ENCODE measurements at regions not wholly inside any gene's neighbourhood (a gene's known extent, or its start where the extent isn't known, plus 50 kb on each side); places are given as distances from the start of the nearest gene placed in this dataset.
"Not testable (repeated sequence)": the region's sequence is repeated elsewhere in the genome, so short reads cannot be mapped to it uniquely, and the experiment has no call there.

DNA sequence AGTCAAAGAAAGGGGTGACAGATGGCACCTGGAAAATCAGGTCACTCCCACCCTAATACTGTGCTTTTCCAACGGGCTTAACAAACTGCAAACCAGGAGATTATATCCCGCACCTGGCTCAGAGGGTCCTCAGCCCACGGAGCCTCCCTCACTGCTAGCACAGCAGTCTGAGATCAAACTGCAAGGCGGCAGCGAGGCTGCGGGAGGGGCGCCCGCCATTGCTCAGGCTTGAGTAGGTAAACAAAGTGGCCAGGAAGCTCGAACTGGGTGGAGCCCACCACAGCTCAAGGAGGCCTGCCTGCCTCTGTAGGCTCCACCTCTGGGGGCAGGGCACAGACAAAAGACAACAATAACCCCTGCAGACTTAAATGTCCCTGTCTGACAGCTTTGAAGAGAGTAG, 445.6 kb upstream of the OLFM3 start:
- TF ChIP-seq, protein P1, sequence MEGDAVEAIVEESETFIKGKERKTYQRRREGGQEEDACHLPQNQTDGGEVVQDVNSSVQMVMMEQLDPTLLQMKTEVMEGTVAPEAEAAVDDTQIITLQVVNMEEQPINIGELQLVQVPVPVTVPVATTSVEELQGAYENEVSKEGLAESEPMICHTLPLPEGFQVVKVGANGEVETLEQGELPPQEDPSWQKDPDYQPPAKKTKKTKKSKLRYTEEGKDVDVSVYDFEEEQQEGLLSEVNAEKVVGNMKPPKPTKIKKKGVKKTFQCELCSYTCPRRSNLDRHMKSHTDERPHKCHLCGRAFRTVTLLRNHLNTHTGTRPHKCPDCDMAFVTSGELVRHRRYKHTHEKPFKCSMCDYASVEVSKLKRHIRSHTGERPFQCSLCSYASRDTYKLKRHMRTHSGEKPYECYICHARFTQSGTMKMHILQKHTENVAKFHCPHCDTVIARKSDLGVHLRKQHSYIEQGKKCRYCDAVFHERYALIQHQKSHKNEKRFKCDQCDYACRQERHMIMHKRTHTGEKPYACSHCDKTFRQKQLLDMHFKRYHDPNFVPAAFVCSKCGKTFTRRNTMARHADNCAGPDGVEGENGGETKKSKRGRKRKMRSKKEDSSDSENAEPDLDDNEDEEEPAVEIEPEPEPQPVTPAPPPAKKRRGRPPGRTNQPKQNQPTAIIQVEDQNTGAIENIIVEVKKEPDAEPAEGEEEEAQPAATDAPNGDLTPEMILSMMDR (conservative IDR thresholded peaks at IDR 0.05) = not testable (repeated sequence)
- TF ChIP-seq ZFX (IDR thresholded peaks at IDR 0.05) = not testable (repeated sequence)

Measured in C4-2B (cell line).